GM21423 (cell line): ENCODE measurements at regions not wholly inside any gene's neighbourhood (a gene's known extent, or its start where the extent isn't known, plus 50 kb on each side); places are given as distances from the start of the nearest gene placed in this dataset.

Experiments used
- ATAC-seq: cut with Tn5 transposase; IDR thresholded peaks from one replicate; pipeline ENCODE4 v1.9.1; 2021; ENCODE audit warnings: mild to moderate bottlenecking, moderate library complexity; ENCODE audit not compliant: unreplicated experiment

- ATAC-seq, result no peak
These were observed 50.3 kb upstream of the CXCL12 start for GRCh38 chr10:44435196-44435595.

GRCh38 chr10:44436240-44436639, 51.3 kb upstream of the CXCL12 start:
- ATAC-seq, result no peak

- ATAC-seq, result no peak
These were observed 53.1 kb upstream of the CXCL12 start for GRCh38 chr10:44437840-44438511.

GRCh38 chr10:44439239-44439957, 54.5 kb upstream of the CXCL12 start:
- no peak for ATAC-seq

GRCh38 chr10:44439958-44440244, 55.0 kb upstream of the CXCL12 start:
- ATAC-seq, result no peak

- no peak for ATAC-seq
These were observed 72.4 kb upstream of the CXCL12 start for GRCh38 chr10:44457259-44457658.

- ATAC-seq, result no peak
These were observed 73.9 kb upstream of the CXCL12 start for GRCh38 chr10:44458671-44459413.

- no peak for ATAC-seq
These were observed 74.8 kb upstream of the CXCL12 start for GRCh38 chr10:44459671-44460070.

GRCh38 chr10:44460416-44460815, 75.5 kb upstream of the CXCL12 start:
- ATAC-seq, result no peak

GRCh38 chr10:44462338-44462914, 77.5 kb upstream of the CXCL12 start:
- ATAC-seq, result no peak

- no peak for ATAC-seq
These were observed 78.7 kb upstream of the CXCL12 start for GRCh38 chr10:44463511-44464121.

- no peak for ATAC-seq
These were observed 79.6 kb upstream of the CXCL12 start for GRCh38 chr10:44464503-44464902.

GRCh38 chr10:44465401-44466115, 80.7 kb upstream of the CXCL12 start:
- ATAC-seq, result no peak

- ATAC-seq, result no peak
These were observed 81.3 kb upstream of the CXCL12 start for GRCh38 chr10:44466236-44466635.

GRCh38 chr10:44467090-44467489, 82.2 kb upstream of the CXCL12 start:
- no peak for ATAC-seq

GRCh38 chr10:44467900-44468299, 83.0 kb upstream of the CXCL12 start:
- no peak for ATAC-seq

GRCh38 chr10:44468525-44468924, 83.6 kb upstream of the CXCL12 start:
- no peak for ATAC-seq

GRCh38 chr10:44468965-44469364, 84.1 kb upstream of the CXCL12 start:
- ATAC-seq, result no peak

- no peak for ATAC-seq
These were observed 85.9 kb upstream of the CXCL12 start for GRCh38 chr10:44470784-44471183.

- no peak for ATAC-seq
These were observed 86.5 kb upstream of the CXCL12 start for GRCh38 chr10:44471410-44471809.

GRCh38 chr10:44473146-44473545, 88.2 kb upstream of the CXCL12 start:
- no peak for ATAC-seq
